ENCODE measurements at regions not wholly inside any gene's neighbourhood (a gene's known extent, or its start where the extent isn't known, plus 50 kb on each side); places are given as distances from the start of the nearest gene placed in this dataset.

DNA sequence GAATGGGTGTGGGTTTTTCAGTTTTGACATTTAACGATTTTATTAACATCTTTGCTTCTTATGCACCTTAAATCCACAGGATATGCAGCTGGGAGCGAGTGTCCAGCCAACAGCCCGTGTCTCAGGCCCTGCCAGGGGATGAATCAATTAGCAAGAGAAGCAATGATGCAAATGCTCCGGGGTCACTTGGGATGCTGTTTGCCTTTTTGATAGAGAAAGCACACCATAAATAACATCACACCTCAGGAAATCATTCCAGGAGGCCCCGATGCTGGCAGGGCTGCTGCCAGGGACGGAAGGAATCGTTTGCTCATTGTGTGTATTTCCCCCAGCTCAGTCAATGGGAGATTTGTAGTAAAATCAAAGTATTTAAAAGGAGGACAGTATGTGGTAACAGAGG lies 394.0 kb upstream of the HNRNPA3 start:
- FAIRE-seq (no peak), DNase-seq (ENCODE audit: insufficient read length, low spot score) (no peak)
- no peak for TF ChIP-seq POLR2AphosphoS5 (IDR thresholded peaks at IDR 0.05; ENCODE audit: low read depth, low read length)
- TF ChIP-seq POU2F2 (IDR thresholded peaks at IDR 0.05; ENCODE audit: low read depth, low read length): no peak
- no peak for TF ChIP-seq POLR2A (IDR thresholded peaks at IDR 0.05; ENCODE audit: low read depth, low read length)
- TF ChIP-seq SPI1 (IDR thresholded peaks at IDR 0.05; ENCODE audit: low read depth, low read length): no peak
- TF ChIP-seq TAF1 (IDR thresholded peaks at IDR 0.05; ENCODE audit: low read depth, low read length): no peak
- no peak for TF ChIP-seq PAX5 (IDR thresholded peaks at IDR 0.05; ENCODE audit: insufficient read depth, low read length, severe bottlenecking)

DNA sequence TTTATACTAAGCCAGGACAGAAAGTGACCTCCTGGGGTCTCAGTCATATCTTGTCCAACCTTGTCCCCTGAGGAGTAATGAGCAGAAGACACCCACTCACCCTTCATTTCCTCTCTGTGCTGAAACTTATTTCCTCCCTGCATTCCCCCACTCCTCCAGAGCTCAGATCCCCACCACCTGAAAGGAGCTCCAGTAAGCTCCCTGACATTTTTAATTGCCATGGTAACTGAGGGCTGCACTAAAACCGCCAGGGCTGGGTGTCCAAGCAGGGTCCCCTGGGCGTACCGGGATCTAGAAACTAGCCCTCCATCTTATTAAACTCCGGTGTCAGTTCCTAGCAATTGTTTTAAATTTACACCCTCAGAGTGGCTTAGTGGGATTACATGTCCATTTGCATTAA lies 393.3 kb upstream of the HNRNPA3 start:
- FAIRE-seq (no peak), DNase-seq (ENCODE audit: insufficient read length, low spot score) (no peak)
- TF ChIP-seq PAX5 (IDR thresholded peaks at IDR 0.05; ENCODE audit: insufficient read depth, low read length, severe bottlenecking) (no peak), POLR2A (IDR thresholded peaks at IDR 0.05; ENCODE audit: low read depth, low read length) (no peak), TAF1 (IDR thresholded peaks at IDR 0.05; ENCODE audit: low read depth, low read length) (no peak), SPI1 (IDR thresholded peaks at IDR 0.05; ENCODE audit: low read depth, low read length) (no peak), POU2F2 (IDR thresholded peaks at IDR 0.05; ENCODE audit: low read depth, low read length) (no peak), POLR2AphosphoS5 (IDR thresholded peaks at IDR 0.05; ENCODE audit: low read depth, low read length) (no peak)

DNA sequence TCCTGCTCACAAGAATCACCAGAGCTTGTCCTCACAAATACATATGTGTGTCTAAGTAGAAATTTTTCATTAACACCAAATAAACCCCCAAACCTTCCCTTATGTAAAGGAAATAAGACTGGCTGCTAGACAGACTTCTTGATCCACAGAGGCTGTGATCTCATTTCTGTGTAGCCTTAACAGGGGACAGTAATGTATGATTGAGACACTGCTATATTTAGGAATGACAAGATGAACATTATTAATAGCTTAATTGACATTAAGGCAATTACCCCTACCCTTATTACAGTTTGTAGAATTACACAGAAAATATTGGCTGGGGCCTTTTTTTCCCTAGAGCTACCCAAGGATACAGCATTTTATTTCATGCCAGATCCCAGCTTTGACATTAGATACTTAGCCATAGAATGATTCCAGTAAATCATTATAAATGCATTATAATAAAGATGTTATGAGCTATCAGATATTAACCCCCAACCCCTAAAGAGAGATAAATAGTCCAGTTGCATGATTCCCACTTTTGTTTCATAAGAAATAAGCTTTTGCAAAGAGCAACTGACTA lies 392.1 kb upstream of the HNRNPA3 start:
- FAIRE-seq: no peak
- no peak for DNase-seq (ENCODE audit: insufficient read length, low spot score)
- no peak for TF ChIP-seq PAX5 (IDR thresholded peaks at IDR 0.05; ENCODE audit: insufficient read depth, low read length, severe bottlenecking)
- TF ChIP-seq POU2F2 (IDR thresholded peaks at IDR 0.05; ENCODE audit: low read depth, low read length): no peak
- no peak for TF ChIP-seq SPI1 (IDR thresholded peaks at IDR 0.05; ENCODE audit: low read depth, low read length)
- TF ChIP-seq TAF1 (IDR thresholded peaks at IDR 0.05; ENCODE audit: low read depth, low read length): no peak
- TF ChIP-seq POLR2AphosphoS5 (IDR thresholded peaks at IDR 0.05; ENCODE audit: low read depth, low read length): no peak
- no peak for TF ChIP-seq POLR2A (IDR thresholded peaks at IDR 0.05; ENCODE audit: low read depth, low read length)

DNA sequence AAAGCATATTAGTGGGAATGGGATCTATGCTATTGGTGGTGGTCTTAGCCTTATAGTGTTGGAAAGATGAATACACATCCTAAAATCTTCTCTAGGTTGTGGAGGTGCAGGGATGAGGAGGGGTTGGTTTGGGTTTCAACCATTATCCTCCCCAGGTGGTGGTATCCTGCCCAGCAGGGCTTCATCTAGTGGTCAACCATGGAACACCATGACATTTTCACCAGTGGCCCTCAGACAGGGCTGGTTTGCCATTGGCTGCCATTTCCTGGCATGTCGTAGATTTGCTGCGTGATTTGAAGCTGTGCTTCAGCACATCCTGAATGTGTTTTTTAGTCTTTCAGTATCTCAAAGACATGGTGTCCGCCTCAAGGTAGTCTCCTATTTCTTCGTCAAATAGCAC lies 391.2 kb upstream of the HNRNPA3 start:
- TF ChIP-seq POLR2AphosphoS5 (IDR thresholded peaks at IDR 0.05; ENCODE audit: low read depth, low read length) (no peak), POLR2A (IDR thresholded peaks at IDR 0.05; ENCODE audit: low read depth, low read length) (no peak), PAX5 (IDR thresholded peaks at IDR 0.05; ENCODE audit: insufficient read depth, low read length, severe bottlenecking) (no peak), TAF1 (IDR thresholded peaks at IDR 0.05; ENCODE audit: low read depth, low read length) (no peak), SPI1 (IDR thresholded peaks at IDR 0.05; ENCODE audit: low read depth, low read length) (no peak), POU2F2 (IDR thresholded peaks at IDR 0.05; ENCODE audit: low read depth, low read length) (no peak)
- FAIRE-seq (no peak), DNase-seq (ENCODE audit: insufficient read length, low spot score) (no peak)

DNA sequence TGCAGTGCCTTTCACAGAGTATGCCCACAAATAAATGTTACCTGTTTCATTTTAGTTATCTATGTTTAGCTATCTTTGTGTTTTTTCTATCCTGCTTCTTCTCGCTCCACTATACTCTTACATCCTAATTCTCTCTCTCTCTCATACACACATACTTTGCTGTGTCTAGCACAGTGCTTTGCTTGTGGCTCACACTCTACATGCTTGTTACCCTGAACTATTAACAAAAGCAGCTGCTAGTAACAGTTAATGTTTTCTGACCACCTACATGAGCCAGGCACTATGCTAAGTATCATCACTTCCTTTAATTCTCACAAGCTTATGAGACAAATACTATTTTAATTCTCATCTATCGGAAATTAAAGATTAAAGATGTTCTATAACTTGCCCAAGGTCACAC lies 390.5 kb upstream of the HNRNPA3 start:
- no peak for DNase-seq (ENCODE audit: insufficient read length, low spot score)
- TF ChIP-seq POLR2A (IDR thresholded peaks at IDR 0.05; ENCODE audit: low read depth, low read length) (no peak), SPI1 (IDR thresholded peaks at IDR 0.05; ENCODE audit: low read depth, low read length) (no peak), PAX5 (IDR thresholded peaks at IDR 0.05; ENCODE audit: insufficient read depth, low read length, severe bottlenecking) (no peak), POLR2AphosphoS5 (IDR thresholded peaks at IDR 0.05; ENCODE audit: low read depth, low read length) (no peak), POU2F2 (IDR thresholded peaks at IDR 0.05; ENCODE audit: low read depth, low read length) (no peak), TAF1 (IDR thresholded peaks at IDR 0.05; ENCODE audit: low read depth, low read length) (no peak)

DNA sequence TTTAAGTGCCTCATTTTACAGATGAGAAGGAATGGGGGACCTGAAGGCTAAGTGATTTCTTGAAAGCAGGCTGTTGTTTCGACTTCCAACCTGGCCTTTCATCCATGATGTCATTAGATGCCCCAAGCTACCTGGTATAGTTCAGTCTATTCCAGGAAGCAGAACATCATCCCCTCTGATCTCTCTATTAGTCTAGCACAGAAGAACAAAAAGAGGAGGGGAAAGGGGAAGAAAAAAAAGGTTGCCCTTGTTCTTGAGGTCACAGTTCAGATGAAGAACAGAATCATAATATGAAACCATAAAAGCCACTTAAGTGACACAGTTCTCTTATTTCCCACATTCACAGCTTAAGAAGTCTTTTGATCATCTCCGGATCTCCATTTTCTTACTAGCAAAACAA lies 386.2 kb upstream of the HNRNPA3 start:
- FAIRE-seq: no peak
- TF ChIP-seq PAX5 (IDR thresholded peaks at IDR 0.05; ENCODE audit: insufficient read depth, low read length, severe bottlenecking) (no peak), SPI1 (IDR thresholded peaks at IDR 0.05; ENCODE audit: low read depth, low read length) (no peak), POU2F2 (IDR thresholded peaks at IDR 0.05; ENCODE audit: low read depth, low read length) (no peak), TAF1 (IDR thresholded peaks at IDR 0.05; ENCODE audit: low read depth, low read length) (no peak), POLR2A (IDR thresholded peaks at IDR 0.05; ENCODE audit: low read depth, low read length) (no peak), POLR2AphosphoS5 (IDR thresholded peaks at IDR 0.05; ENCODE audit: low read depth, low read length) (no peak)

More for the DNA sequence above, 390.5 kb upstream of the HNRNPA3 start:
- no peak for FAIRE-seq

DNA sequence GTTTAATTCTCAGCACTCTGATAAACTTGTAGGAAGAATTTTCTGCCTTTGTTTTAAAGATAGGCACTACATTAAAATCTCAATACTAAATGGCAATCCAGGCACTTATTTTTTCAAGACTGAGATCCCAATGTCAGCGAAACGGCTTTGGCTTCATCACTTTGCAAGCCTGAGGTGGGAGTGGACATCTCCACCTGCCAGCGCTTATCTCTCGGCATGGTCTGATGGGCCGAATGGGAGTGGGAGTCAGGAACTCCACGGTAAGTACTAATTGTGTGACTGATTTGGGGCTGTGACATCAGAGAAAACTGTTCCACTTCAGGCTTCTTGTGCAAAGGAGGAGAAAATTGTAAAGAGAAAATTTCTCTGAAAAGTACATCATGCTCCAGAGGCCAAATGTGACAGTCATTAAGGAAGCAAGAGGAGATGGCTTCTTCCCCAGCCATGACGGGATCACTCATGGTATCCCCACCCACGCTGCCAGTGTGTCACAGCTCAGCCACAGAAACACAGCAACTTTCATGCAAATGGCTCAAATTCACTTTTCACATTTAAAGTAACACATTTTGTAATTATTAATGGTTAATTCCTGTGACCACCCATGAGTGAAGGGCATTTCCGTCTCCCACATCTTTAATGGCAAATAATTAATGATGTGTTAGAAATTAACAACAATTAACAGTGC lies 385.5 kb upstream of the HNRNPA3 start:
- no peak for DNase-seq (ENCODE audit: insufficient read length, low spot score)
- no peak for TF ChIP-seq TAF1 (IDR thresholded peaks at IDR 0.05; ENCODE audit: low read depth, low read length)
- no peak for TF ChIP-seq POU2F2 (IDR thresholded peaks at IDR 0.05; ENCODE audit: low read depth, low read length)
- TF ChIP-seq POLR2AphosphoS5 (IDR thresholded peaks at IDR 0.05; ENCODE audit: low read depth, low read length): no peak
- no peak for TF ChIP-seq PAX5 (IDR thresholded peaks at IDR 0.05; ENCODE audit: insufficient read depth, low read length, severe bottlenecking)
- TF ChIP-seq SPI1 (IDR thresholded peaks at IDR 0.05; ENCODE audit: low read depth, low read length): no peak
- TF ChIP-seq POLR2A (IDR thresholded peaks at IDR 0.05; ENCODE audit: low read depth, low read length): no peak
- FAIRE-seq: no peak

More for the DNA sequence above, 386.2 kb upstream of the HNRNPA3 start:
- no peak for DNase-seq (ENCODE audit: insufficient read length, low spot score)

DNA sequence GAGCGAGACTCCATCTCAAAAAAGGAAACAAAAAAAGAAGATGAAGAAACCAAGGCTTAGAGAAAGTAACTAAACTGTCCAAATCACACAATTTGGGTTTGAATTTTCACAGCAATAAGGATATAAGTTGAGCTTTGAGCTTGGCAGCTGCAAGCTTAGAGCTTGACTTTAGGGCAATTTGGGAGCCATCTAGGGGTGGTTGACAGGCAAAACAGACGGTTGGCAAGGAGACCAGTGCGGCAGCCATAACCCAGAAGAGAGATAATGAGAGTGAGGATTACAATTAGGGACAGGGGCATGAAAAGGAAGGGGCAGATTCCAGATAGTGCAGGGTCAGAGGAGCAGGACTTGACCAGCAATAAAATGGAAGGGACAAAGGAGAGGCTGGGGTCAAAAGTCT lies 382.2 kb upstream of the HNRNPA3 start:
- DNase-seq (ENCODE audit: insufficient read length, low spot score) (no peak), FAIRE-seq (no peak)
- TF ChIP-seq POLR2A (IDR thresholded peaks at IDR 0.05; ENCODE audit: low read depth, low read length) (no peak), POU2F2 (IDR thresholded peaks at IDR 0.05; ENCODE audit: low read depth, low read length) (no peak), TAF1 (IDR thresholded peaks at IDR 0.05; ENCODE audit: low read depth, low read length) (no peak), SPI1 (IDR thresholded peaks at IDR 0.05; ENCODE audit: low read depth, low read length) (no peak), PAX5 (IDR thresholded peaks at IDR 0.05; ENCODE audit: insufficient read depth, low read length, severe bottlenecking) (no peak), POLR2AphosphoS5 (IDR thresholded peaks at IDR 0.05; ENCODE audit: low read depth, low read length) (no peak)

DNA sequence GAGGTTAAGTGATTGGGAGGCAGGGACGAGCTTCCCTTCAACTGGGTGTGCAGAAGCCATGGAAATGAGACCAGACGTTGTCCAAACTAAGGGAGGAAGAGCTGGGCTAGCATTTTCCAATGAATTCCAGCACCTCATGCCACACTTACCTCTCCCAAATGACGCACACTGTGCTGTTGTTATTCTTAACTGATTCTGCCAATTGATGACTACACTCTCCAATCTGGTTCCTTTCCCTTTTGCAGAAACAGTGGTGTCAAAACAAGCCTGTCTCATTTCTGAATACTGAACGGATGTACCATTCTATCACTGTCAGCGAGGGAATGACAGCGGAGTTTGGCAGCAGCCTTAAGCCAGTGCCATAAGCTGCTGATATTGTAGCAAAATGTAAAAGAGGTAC lies 380.5 kb upstream of the HNRNPA3 start:
- DNase-seq (ENCODE audit: insufficient read length, low spot score) (no peak), FAIRE-seq (no peak)
- TF ChIP-seq POLR2AphosphoS5 (IDR thresholded peaks at IDR 0.05; ENCODE audit: low read depth, low read length): no peak
- TF ChIP-seq TAF1 (IDR thresholded peaks at IDR 0.05; ENCODE audit: low read depth, low read length): no peak
- no peak for TF ChIP-seq SPI1 (IDR thresholded peaks at IDR 0.05; ENCODE audit: low read depth, low read length)
- no peak for TF ChIP-seq POU2F2 (IDR thresholded peaks at IDR 0.05; ENCODE audit: low read depth, low read length)
- no peak for TF ChIP-seq POLR2A (IDR thresholded peaks at IDR 0.05; ENCODE audit: low read depth, low read length)
- TF ChIP-seq PAX5 (IDR thresholded peaks at IDR 0.05; ENCODE audit: insufficient read depth, low read length, severe bottlenecking): no peak

Data from GM12891 (cell line).